ENCODE measurements at regions not wholly inside any gene's neighbourhood (a gene's known extent, or its start where the extent isn't known, plus 50 kb on each side); places are given as distances from the start of the nearest gene placed in this dataset.
A peak's percentile ranks its signal among the peaks of the same experiment; 100 is the strongest.

DNA sequence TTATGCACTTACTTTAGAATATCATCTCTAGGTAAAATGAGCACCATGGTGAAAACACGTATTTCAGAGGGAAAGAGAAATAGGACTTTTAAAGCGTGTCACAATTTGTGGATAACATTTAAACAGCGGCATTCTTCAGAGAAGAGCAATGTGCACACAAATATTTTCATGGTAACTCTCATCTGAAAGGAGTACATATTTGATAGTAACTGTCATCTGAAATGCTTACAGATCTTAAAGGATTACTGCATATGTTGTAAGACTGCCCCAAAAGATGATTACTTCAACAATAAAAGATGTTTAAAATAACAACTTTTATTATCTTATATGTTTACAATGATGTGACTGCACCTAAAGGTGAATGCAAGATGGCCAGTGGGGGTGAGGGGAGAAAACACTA lies 408.8 kb downstream of the PLA2G4A start:
- DNase-seq, result no peak

DNA sequence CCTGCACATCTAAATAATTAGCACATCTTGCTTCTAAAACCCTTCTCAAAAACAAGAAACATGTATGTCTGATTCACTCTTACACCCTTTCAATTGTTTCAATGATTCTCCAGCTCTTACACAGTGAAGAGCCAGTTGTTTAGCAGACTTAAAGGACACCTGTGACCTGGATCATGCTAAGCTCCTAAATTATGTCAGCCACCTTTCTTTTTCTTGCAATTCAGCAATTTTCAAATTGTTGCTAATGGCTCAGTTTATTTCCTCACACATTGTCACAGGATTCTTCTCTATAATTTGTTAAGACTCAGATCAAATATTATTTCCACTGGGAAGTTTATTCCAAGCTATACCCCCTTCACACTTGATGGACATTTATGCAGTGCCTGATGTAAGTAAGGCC lies 413.2 kb downstream of the PLA2G4A start:
- no peak for DNase-seq

DNA sequence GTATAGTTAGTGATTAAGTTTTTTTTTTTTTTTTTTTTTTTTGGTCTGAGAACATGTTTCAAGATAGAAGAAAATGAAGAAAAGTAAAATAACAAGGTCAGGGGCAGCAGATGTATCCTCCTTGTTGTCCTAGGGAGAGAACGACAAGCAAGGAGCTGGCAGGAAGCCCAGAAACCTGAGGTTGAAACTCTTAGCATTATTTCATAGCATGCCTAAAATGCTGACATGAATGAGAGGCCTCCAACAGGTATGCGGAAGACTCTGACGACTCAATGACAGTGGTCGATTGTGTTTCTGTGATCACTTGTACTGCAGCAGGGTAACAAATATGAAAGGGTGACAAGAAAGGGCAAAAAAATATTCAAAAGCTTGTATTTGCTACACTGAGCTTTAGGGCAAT lies 415.9 kb downstream of the PLA2G4A start:
- DNase-seq, result no peak

DNA sequence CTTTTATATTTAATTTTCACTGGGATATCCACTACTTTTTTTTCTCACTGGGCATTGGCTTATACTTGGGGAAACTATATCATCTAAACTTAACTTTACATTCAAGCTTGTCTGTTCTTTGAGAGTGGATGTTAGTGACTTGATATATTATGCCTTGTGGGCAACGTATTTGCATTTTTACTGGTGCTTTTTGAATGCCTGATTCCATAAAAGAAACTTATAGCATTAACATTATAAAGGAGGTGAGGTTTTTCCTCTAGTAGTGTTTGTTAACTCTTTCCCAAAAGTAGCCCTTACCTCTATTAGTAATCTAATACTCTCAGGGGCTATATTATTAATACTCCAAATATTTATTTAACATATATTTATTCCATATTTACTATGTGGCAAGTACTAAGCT lies 416.5 kb downstream of the PLA2G4A start:
- DNase-seq, result no peak

- DNase-seq, result no peak
These were observed 420.4 kb downstream of the PLA2G4A start for GRCh38 chr1:187249196-187249595.

DNA sequence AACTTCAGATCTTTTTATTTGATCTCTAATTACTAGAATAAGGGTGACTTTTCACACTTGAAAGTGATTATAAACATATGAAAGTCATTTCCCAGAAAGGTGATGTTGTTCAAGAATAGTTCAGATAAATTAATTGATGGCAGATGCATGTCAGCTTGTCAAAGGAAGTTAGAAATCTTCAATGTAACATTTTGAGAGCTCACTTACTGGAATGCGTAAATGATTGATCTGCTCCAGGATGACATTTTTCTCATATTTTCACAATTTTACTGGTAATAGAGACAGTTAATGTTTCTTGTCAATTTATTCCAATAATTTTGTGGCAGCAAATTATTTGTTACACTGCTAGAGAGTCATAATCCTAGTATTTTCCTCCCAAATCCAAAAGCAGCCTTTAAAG lies 424.2 kb downstream of the PLA2G4A start:
- DNase-seq, result no peak

GRCh38 chr1:187257476-187257875 lies 428.7 kb downstream of the PLA2G4A start:
- DNase-seq, result no peak

DNA sequence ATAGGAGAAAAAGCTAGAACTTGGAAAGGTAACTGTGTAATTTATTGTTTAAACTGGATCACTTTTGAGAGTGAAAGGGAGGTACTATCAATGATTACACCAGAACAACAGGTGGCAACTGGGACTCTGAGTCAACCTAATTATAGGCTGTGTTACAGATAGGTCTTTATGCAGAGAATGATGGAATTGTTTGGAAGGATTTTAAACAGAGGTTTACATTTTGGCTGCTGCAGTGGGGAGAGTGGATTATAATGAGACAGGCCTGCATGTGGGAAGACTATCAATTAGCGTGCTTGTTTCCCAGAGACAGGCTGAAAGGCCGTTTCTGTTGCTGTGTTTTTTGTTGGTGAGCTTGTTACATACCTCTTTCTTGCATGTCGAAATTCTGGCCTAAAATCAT lies 432.9 kb downstream of the PLA2G4A start:
- DNase-seq, result no peak

- no peak for DNase-seq
These were observed 434.0 kb downstream of the PLA2G4A start for GRCh38 chr1:187262731-187263130.

DNA sequence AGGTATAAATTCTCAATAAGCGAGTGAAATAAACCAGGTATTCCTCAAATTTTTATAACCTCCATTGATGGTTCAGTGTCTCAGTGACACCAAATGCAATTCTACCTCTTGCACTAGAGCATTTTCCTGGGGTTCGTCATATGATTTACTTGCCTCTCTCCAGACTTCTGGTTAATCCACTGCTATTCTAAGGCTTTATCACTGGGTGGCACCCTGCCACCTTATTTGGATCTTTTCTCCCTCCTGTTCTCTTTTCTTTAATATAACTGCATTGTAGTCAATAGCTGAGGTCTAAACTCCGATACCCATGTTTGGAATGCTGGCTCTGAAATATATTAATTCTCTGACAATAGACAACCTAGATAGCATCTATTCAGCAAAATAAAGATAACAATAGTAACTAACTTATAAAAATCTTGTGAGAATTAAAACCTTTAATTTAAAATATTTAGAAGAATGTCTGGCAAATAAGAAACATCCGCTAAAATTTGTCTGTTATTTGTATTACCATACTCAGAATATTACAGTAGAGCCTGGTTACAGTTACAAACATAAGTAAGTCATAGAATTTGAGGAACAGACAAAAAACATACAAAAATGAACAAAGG lies 436.4 kb downstream of the PLA2G4A start:
- peak; percentile 17 to 29 for DNase-seq

GRCh38 chr1:187266051-187266450 lies 437.3 kb downstream of the PLA2G4A start:
- DNase-seq, result no peak

DNA sequence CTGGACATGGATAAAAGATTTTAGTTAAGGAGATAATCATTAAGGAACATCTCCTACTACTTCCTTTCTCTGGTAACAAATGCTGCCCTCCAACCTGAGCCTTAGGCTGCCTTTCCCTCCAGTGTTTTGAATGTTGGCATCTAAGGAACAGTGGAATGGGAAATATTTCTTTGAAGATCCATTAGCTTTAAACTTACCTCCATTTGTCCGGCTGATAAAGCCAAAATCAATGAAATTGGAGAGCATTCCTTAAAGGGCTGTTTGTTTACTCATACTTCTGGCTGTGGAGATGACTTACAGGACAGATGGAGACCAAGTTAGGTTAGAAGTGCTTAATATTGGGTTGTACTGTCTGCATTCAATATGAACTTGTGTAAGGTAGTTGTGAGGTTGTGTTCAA lies 439.1 kb downstream of the PLA2G4A start:
- no peak for DNase-seq

DNA sequence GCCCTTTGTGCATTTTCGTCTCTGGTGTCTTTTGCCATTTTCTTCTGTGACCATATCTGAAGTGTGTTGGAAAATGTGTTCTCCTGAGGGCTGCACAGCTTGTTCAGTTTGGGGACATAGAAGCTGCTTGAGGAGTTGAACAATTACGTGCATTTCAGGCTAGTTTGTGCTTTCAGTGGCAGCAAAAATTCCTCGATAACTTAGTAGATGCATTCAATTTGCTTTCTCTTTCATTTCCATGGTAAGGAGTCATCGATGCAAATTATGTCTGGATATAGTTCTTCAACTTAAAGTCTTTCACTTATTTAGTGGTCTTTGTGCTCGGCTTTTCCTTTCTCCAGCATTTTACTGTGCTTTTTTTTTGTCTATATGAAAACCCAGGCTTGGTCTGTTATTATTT lies 441.5 kb downstream of the PLA2G4A start:
- DNase-seq, result no peak

DNA sequence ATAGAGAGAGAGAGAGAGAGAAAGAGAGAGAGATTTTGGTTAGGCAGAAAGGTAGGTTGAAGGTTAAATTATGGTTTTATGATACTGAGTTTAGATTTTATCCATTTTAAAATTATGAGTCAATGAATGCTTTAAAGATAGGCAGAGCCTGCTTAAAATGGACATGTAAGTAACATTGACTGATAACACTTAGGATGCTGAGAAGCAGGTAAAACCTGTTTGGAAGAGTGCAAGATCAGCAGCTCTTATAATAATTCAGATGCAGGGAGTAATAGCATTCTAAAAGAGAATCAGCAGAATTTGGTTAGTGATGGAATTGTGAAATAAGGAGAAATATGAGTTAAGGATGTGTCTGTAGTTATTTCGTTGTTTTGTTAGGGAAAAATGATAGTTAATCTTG lies 446.6 kb downstream of the PLA2G4A start:
- DNase-seq, result no peak

- DNase-seq, result no peak
These were observed 447.3 kb downstream of the PLA2G4A start for GRCh38 chr1:187275985-187276575.

- DNase-seq, result no peak
These were observed 447.9 kb downstream of the PLA2G4A start for GRCh38 chr1:187276677-187277076.

GRCh38 chr1:187280031-187280430 lies 451.3 kb downstream of the PLA2G4A start:
- DNase-seq, result no peak

DNA sequence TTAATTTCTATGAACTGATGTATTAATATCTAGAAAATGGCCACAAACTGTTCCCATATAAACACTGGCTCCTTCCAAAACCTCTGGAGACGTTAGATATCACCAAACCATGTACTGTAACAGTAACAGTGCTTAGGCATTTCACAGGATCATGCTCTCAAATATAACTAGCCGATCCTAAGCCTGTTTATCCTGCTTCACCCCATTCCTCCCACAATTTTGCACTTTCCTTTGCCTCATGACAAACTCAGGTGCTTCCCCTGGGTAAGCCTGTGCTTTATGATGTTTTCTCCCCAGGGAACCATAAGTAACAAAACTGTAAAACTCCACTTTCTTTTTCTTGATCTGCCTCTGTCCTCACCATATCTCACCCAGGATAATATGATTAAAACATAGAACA lies 452.3 kb downstream of the PLA2G4A start:
- no peak for DNase-seq

DNA sequence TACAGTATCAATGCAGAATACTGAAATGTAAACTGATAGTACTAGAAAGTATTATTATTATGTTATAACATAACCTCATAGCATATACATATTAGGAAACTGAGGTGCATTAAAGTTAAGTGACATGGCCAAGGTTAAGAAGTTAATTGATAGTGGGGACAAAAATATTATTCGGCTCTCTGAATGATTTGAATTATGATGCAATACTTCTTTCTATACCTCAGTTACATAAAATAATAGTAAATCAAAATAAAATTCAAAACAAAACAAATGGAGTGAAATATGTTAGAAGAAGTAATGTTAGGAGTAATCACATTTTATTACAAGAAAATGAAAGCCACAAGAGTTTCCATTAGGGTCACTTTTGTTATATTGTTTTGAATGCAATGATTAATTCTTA lies 455.2 kb downstream of the PLA2G4A start:
- DNase-seq, result no peak

DNA sequence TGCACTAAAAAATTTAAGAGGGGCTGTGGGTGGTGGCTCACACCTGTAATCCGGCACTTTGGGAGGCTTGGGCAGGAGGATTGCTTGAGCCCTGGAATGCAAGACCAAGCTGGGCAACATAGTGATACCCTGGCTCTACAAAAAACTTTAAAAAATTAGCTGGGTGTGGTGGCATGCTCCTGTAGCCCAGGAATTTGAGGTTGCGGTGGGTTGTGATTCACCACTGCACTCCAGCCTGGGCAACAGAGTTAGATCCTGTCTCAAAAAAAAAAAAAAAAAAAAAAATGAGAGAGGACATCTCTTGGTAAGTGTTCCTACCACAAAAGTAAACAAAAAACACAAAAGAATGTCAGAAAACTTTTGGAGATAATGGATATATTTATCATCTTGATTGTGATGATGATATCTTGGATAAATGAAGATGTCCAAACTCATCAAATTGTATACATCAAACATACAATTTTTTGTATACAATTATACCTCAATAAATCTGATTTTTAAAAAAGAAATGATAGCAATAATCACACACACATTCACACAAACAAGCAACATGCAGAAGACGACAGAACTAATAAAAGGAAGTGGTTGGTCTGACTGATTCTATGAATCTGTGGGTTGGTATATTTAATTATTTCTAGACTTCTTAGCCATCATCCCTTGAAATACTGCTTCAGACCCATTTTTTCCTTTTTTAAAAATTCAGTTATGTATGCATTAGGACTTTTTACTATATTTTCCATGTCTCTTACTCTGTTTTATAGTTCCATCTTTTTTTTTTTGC lies 465.9 kb downstream of the PLA2G4A start:
- DNase-seq, result no peak

DNA sequence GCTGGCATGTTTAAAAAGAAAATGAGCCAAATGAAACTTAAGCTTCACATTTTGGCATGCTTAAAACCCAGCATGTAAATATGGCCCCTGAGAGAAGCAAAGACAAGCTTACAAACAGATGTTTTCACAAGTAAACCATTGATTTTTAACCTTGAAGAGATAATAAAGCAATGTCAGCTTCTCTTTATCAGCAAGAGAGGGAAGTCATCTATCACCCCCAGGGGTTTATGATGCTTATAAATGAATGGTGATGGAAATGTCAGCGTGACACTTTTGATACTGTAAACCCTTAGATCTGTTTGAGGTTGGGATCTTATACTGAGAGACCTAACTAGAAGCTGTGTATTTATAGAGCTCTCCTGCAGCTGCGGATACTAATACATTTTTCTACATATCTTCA lies 471.3 kb downstream of the PLA2G4A start:
- no peak for DNase-seq

DNA sequence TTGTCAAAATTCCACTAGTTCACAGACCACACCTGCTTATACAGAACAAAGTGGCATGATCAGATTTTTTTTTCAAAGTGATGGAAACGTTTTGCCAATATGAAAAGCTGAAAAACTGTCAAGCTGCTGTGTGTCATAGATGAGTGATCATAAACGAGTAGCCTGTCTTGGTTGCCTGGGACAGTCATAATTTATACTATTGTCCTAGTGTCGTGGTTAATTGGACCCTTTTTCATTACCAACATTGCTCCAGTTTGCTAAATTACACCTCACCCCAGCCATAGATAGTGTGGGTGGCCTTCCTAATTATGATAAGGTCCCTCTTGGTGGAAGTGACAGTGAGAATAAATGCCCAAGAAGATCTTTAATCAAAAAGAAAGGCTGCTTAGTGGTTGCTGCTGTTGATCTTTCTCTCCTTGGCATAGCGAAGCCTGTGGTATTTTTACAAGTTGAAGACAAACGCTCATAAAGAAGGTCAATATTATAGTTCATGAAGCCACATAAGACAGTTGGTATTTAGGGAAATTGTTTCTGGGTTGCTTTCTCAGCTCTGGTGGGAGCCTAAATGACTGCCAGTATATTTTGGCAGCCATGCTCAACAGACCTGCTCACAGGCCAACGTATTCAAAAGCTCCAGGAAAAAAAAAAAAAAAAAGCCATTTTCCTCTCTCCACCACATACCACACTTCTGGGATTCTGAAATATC lies 478.1 kb downstream of the PLA2G4A start:
- no peak for DNase-seq

GRCh38 chr1:187310038-187310631 lies 481.4 kb downstream of the PLA2G4A start:
- DNase-seq, result no peak

All from AML-193 (cell line).